ENCODE measurements at regions not wholly inside any gene's neighbourhood (a gene's known extent, or its start where the extent isn't known, plus 50 kb on each side); places are given as distances from the start of the nearest gene placed in this dataset.

- H3K9me3 ChIP-seq, result no peaks in the 10 kb centered on the region
- peaks cover 43% of the 10 kb centered on the region for H3K27me3 ChIP-seq
- no peak for ATAC-seq
- H3K36me3 ChIP-seq, result no peaks in the 10 kb centered on the region
- no peak overlapping the region for H3K4me3 ChIP-seq
- TF ChIP-seq POLR2A (IDR thresholded peaks at IDR 0.05) (no peak), EP300 (IDR thresholded peaks at IDR 0.05) (no peak), CTCF (IDR thresholded peaks at IDR 0.05) (no peak), POLR2AphosphoS5 (IDR thresholded peaks at IDR 0.05) (no peak)
- H3K27ac ChIP-seq, result no peak overlapping the region
- no peaks in the 10 kb centered on the region for H3K4me1 ChIP-seq
- WGBS, 2 donors (ENCODE audit: low coverage in 1 of 2), result 83 to 86% methylated on average over 8 to 11 of the region's 13 CpGs
Observed at GRCh38 chr2:120424274-120424796, 78.4 kb downstream of the INHBB start.

- no peaks in the 10 kb centered on the region for H3K9me3 ChIP-seq
- WGBS, 2 donors (ENCODE audit: low coverage in 1 of 2), result 94% methylated on average over 8 of the region's 16 CpGs; no CpG with 5 or more reads in 1 of the 2 donors
- peaks cover 43% of the 10 kb centered on the region for H3K27me3 ChIP-seq
- no peak overlapping the region for H3K4me3 ChIP-seq
- H3K4me1 ChIP-seq, result no peaks in the 10 kb centered on the region
- ATAC-seq, result no peak
- no peak for TF ChIP-seq POLR2A (IDR thresholded peaks at IDR 0.05)
- no peak for TF ChIP-seq POLR2AphosphoS5 (IDR thresholded peaks at IDR 0.05)
- no peak for TF ChIP-seq EP300 (IDR thresholded peaks at IDR 0.05)
- no peak for TF ChIP-seq CTCF (IDR thresholded peaks at IDR 0.05)
- no peaks in the 10 kb centered on the region for H3K36me3 ChIP-seq
- no peak overlapping the region for H3K27ac ChIP-seq
Observed at GRCh38 chr2:120425014-120425413, 79.1 kb downstream of the INHBB start.

GRCh38 chr2:120428748-120429147 is 82.8 kb downstream of the INHBB start:
- Histone ChIP-seq H3K27me3 (peaks cover 36% of the 10 kb centered on the region), H3K4me3 (no peak overlapping the region), H3K4me1 (no peaks in the 10 kb centered on the region), H3K36me3 (no peaks in the 10 kb centered on the region), H3K27ac (no peak overlapping the region), H3K9me3 (no peaks in the 10 kb centered on the region)
- no peak for ATAC-seq
- TF ChIP-seq POLR2A (IDR thresholded peaks at IDR 0.05) (no peak), CTCF (IDR thresholded peaks at IDR 0.05) (no peak), POLR2AphosphoS5 (IDR thresholded peaks at IDR 0.05) (no peak), EP300 (IDR thresholded peaks at IDR 0.05) (no peak)
- WGBS, 2 donors (ENCODE audit: low coverage in 1 of 2), result 43 to 77% methylated on average over 2 to 6 of the region's 6 CpGs

- Histone ChIP-seq H3K27ac (no peak overlapping the region), H3K4me3 (no peak overlapping the region), H3K27me3 (peaks cover 31% of the 10 kb centered on the region), H3K4me1 (no peaks in the 10 kb centered on the region), H3K36me3 (no peaks in the 10 kb centered on the region), H3K9me3 (no peaks in the 10 kb centered on the region)
- TF ChIP-seq POLR2A (IDR thresholded peaks at IDR 0.05), result no peak
- TF ChIP-seq POLR2AphosphoS5 (IDR thresholded peaks at IDR 0.05), result no peak
- TF ChIP-seq EP300 (IDR thresholded peaks at IDR 0.05), result no peak
- TF ChIP-seq CTCF (IDR thresholded peaks at IDR 0.05), result no peak
- no peak for ATAC-seq
- WGBS, 2 donors (ENCODE audit: low coverage in 1 of 2), result 56 to 81% methylated on average over 5 to 7 of the region's 8 CpGs
Observed at GRCh38 chr2:120429586-120430500, 83.9 kb downstream of the INHBB start.

GRCh38 chr2:120430501-120430830 is 84.5 kb downstream of the INHBB start:
- no peaks in the 10 kb centered on the region for H3K4me1 ChIP-seq
- ATAC-seq, result no peak
- no peak overlapping the region for H3K4me3 ChIP-seq
- no peaks in the 10 kb centered on the region for H3K9me3 ChIP-seq
- no CpG with 5 or more reads among the region's 5 CpGs for whole genome bisulfite sequencing, 2 donors (ENCODE audit: low coverage in 1 of 2)
- TF ChIP-seq EP300 (IDR thresholded peaks at IDR 0.05) (no peak), POLR2A (IDR thresholded peaks at IDR 0.05) (no peak), POLR2AphosphoS5 (IDR thresholded peaks at IDR 0.05) (no peak), CTCF (IDR thresholded peaks at IDR 0.05) (no peak)
- no peak overlapping the region for H3K27ac ChIP-seq
- no peaks in the 10 kb centered on the region for H3K36me3 ChIP-seq
- peaks cover 31% of the 10 kb centered on the region for H3K27me3 ChIP-seq

Measured in gastroesophageal sphincter (tissue), 4 donors.